Stomach (tissue), 8 donors: ENCODE measurements at regions not wholly inside any gene's neighbourhood (a gene's known extent, or its start where the extent isn't known, plus 50 kb on each side); places are given as distances from the start of the nearest gene placed in this dataset.

Experiments
- DNase-seq, 2 donors: peaks; one replicate each; pipeline versions ENCODE4 v3.0.0 to v3.0.0-alpha.2; 2013 to 2019
- H3K27ac ChIP-seq, 5 donors: fragments of 200-600 bp in 4 of 5; sonication (generic) in 4 of 5; one replicate each; pipeline ENCODE4 v1.5.1; 2013 to 2019; ENCODE audit warnings: mild to moderate bottlenecking in 1 of 5, moderate library complexity in 1 of 5
- H3K27me3 ChIP-seq, 3 donors: fragments of 200-600 bp; sonication (generic); one replicate each; pipeline ENCODE4 v1.5.1; 2017 to 2019; ENCODE audit warnings: mixed run types in 1 of 3
- H3K36me3 ChIP-seq, 4 donors: fragments of 200-600 bp; sonication (generic); 1 replicate in 3 of 4; 2 replicates in 1 of 4; pipeline ENCODE4 v1.5.1; 2016 to 2019
- H3K4me1 ChIP-seq, 4 donors: fragments of 200-600 bp; sonication (generic); one replicate each; pipeline ENCODE4 v1.5.1; 2016 to 2019
- H3K4me3 ChIP-seq, 4 donors: fragments of 200-600 bp; sonication (generic) in 3 of 4; one replicate each; pipeline ENCODE4 v1.5.1; 2016 to 2019; ENCODE audit warnings: mild to moderate bottlenecking in 1 of 4
- H3K9me3 ChIP-seq, 4 donors: fragments of 200-600 bp; sonication (generic); one replicate each; pipeline ENCODE4 v1.5.1; 2016 to 2019
- EP300 ChIP-seq: sonication (generic); formaldehyde crosslinking; IDR thresholded peaks from one replicate; pipeline ENCODE4 v1.6.1; 2017; ENCODE audit warnings: antibody characterized with exemption
- POLR2A ChIP-seq, 4 donors: fragments of 450-650 bp; IDR thresholded peaks; one replicate each; pipeline ENCODE4 v1.6.1; 2016; ENCODE audit warnings: antibody characterized with exemption in 4 of 4, control low read depth in 2 of 4, mild to moderate bottlenecking in 1 of 4, moderate library complexity in 1 of 4
- POLR2AphosphoS5 ChIP-seq, 3 donors: sonication (generic); formaldehyde crosslinking; IDR thresholded peaks; one replicate each; pipeline ENCODE4 v1.6.1; 2016; ENCODE audit warnings: antibody characterized with exemption in 3 of 3
- WGBS, 5 donors: extraction: QIAGEN DNeasy Blood & Tissue Kit in 3 of 5; methylation state at CpG; one replicate each; pipeline versions ENCODE4 v1.1.5 to v1.1.7; 2013 to 2018; 5-methylcytosine and 5-hydroxymethylcytosine counted together
- intact Hi-C: fragments of 100-400 bp; cut with DNase I; formaldehyde crosslinking; loops from one replicate; pipeline ENCODE4 v1.15.1; 2023; ENCODE audit warnings: low total_unique reads
- TF ChIP-seq, protein P1 (sequence below), 7 experiments: fragments of 450-650 bp in 4 of 7; fragments of 200-600 bp in 3 of 7; sonication (generic) in 3 of 7; IDR thresholded peaks; one replicate each; pipeline ENCODE4 v1.5.1; 2016 to 2019; ENCODE audit warnings: antibody characterized with exemption in 7 of 7, control low read depth in 2 of 7, mild to moderate bottlenecking in 1 of 7
- donor health status: healthy with polysubstance abuse.
- donor health status: Bipolar disorder and iron deficiency.
- donor health status: healthy.

DNA sequence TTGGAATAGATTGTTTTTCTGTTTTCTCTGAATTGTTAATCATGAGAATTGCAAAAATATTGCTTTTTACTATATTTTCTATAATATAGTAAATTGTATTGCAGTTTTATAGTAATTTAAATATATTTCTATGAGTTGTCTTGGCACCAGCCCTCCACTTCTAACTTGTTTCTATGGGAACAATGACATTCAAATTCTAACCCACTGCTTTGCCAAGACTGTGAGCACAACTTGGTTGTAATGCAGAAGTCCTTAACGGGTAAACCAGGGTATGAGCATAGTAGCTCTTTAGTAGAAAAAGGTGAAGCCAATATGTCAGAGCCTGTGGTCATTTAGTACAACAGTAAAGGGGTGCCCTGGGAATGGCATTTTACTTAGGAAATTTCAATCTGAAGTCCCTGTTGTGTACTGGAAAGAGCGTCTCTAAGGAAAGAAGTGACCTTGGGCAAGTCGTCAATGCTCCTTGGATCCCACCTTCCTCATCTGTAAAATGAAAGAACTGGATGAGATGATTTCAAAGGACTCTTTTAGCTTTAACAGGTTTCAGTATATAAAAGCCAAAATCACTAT is 283.3 kb downstream of the ATP23 start:
- Histone ChIP-seq H3K4me1 (peaks cover 0 to 7% (median 0%) of the 10 kb centered on the region in 4 donors), H3K27ac (no peak overlapping the region), H3K9me3 (no peaks in the 10 kb centered on the region), H3K4me3 (no peak overlapping the region), H3K27me3 (no peaks in the 10 kb centered on the region), H3K36me3 (no peaks in the 10 kb centered on the region)
- intact Hi-C loops: no loop called here
- 65 to 83% (median 77%) methylated on average over 3 of the region's 3 CpGs for WGBS, 5 donors
- TF ChIP-seq POLR2A (IDR thresholded peaks at IDR 0.05) (no peak), POLR2AphosphoS5 (IDR thresholded peaks at IDR 0.05) (no peak), EP300 (no peak)
- TF ChIP-seq, protein P1, sequence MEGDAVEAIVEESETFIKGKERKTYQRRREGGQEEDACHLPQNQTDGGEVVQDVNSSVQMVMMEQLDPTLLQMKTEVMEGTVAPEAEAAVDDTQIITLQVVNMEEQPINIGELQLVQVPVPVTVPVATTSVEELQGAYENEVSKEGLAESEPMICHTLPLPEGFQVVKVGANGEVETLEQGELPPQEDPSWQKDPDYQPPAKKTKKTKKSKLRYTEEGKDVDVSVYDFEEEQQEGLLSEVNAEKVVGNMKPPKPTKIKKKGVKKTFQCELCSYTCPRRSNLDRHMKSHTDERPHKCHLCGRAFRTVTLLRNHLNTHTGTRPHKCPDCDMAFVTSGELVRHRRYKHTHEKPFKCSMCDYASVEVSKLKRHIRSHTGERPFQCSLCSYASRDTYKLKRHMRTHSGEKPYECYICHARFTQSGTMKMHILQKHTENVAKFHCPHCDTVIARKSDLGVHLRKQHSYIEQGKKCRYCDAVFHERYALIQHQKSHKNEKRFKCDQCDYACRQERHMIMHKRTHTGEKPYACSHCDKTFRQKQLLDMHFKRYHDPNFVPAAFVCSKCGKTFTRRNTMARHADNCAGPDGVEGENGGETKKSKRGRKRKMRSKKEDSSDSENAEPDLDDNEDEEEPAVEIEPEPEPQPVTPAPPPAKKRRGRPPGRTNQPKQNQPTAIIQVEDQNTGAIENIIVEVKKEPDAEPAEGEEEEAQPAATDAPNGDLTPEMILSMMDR (IDR thresholded peaks at IDR 0.05): no peak
- DNase-seq: no peak

DNA sequence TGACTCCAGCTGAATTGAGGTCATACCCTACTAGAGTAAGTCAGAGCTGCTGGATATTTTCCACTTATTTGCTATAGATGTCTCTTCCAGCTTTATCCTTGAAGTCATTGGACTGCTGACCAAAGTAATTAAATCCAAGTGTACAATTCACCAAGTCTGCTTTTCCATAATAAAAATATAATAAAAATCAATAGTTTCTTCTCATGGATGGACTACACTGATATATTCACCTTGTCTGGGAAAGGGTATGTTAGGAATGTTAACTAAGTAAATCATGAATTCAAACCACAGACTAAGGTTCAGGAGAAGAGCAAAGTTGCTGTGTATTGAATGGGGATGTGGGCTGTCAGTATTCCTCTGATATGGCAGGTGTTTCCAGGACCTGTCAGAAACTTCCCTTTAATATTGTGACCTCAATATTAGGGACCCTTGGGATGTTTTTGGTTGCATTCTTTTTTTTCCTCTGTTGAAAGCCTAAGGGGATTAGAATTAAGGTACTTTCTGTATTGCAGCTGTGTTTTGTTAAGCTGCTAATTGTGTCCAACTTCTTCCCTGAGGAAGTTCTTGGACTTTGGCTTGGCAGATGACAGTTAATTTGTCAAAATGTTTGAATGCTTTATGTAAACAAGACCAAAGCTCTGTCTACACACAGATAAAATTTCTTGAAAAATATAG is 284.0 kb downstream of the ATP23 start:
- Histone ChIP-seq H3K4me1 (peaks cover 0 to 7% (median 0%) of the 10 kb centered on the region in 4 donors), H3K27ac (no peak overlapping the region), H3K27me3 (no peaks in the 10 kb centered on the region), H3K4me3 (no peak overlapping the region), H3K36me3 (no peaks in the 10 kb centered on the region), H3K9me3 (no peaks in the 10 kb centered on the region)
- DNase-seq: peak in 1 of 2 donors; percentile 34
- TF ChIP-seq, protein P1 (IDR thresholded peaks at IDR 0.05): no peak
- TF ChIP-seq POLR2AphosphoS5 (IDR thresholded peaks at IDR 0.05) (no peak), EP300 (no peak), POLR2A (IDR thresholded peaks at IDR 0.05) (no peak)
- intact Hi-C loops: no loop called here

DNA sequence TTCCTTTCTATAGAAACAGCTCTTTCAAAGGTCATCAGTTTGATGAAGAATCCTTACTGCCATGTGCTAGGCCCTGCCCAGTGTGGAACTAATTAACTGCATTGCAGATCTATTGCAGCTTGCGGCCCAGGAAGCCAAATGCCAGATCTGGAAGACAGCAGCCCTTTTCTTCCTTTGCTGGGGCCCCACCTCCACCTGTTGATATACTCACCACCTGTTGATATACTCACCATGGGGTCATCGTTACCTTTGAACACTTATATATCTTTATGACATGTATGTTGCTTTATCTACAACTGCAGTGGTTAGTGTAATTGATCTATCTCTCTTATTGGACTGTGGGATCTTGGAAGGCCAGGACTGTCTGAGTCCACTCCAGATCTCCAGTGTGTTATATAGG is 292.5 kb downstream of the ATP23 start:
- H3K4me1 ChIP-seq: no peaks in the 10 kb centered on the region
- TF ChIP-seq EP300 (no peak), POLR2AphosphoS5 (IDR thresholded peaks at IDR 0.05) (no peak), POLR2A (IDR thresholded peaks at IDR 0.05) (no peak)
- TF ChIP-seq, protein P1 (IDR thresholded peaks at IDR 0.05): no peak
- no peaks in the 10 kb centered on the region for H3K36me3 ChIP-seq
- H3K27me3 ChIP-seq: no peaks in the 10 kb centered on the region
- intact Hi-C loops: no loop called here
- H3K27ac ChIP-seq: no peak overlapping the region
- no peak overlapping the region for H3K4me3 ChIP-seq
- DNase-seq: no peak
- peaks cover 0 to 12% (median 9%) of the 10 kb centered on the region in 4 donors for H3K9me3 ChIP-seq
- 84 to 93% (median 86%) methylated on average over 2 of the region's 2 CpGs for WGBS, 5 donors

DNA sequence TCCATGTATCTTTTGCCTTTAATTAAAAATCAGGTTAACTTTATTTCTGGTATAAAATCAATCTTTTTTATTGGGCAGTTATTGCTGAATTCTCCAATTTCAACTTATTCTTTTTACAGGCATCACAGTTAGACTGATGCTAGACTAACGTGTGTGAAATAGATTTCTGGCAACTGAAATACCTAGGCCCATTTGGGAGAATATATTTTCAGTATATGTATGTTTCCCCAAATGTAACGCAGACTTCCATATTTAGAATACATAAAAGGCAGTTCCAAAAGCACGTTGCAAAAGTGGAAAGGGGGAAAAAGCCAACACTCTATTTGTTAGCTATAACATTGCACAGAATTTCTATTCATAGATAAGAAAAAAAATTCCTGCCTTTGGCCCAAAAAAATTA is 297.0 kb downstream of the ATP23 start:
- no peaks in the 10 kb centered on the region for H3K36me3 ChIP-seq
- TF ChIP-seq POLR2A (IDR thresholded peaks at IDR 0.05): no peak
- no peak for TF ChIP-seq EP300
- TF ChIP-seq POLR2AphosphoS5 (IDR thresholded peaks at IDR 0.05): no peak
- TF ChIP-seq, protein P1 (IDR thresholded peaks at IDR 0.05): no peak
- no peaks in the 10 kb centered on the region for H3K9me3 ChIP-seq
- no peaks in the 10 kb centered on the region for H3K27me3 ChIP-seq
- no peaks in the 10 kb centered on the region for H3K4me1 ChIP-seq
- WGBS, 5 donors: 74 to 79% (median 77%) methylated on average over 3 of the region's 3 CpGs
- intact Hi-C loops: no loop called here
- no peak overlapping the region for H3K27ac ChIP-seq
- H3K4me3 ChIP-seq: no peak overlapping the region
- no peak for DNase-seq
